Ishikawa (cell line): ENCODE measurements at regions not wholly inside any gene's neighbourhood (a gene's known extent, or its start where the extent isn't known, plus 50 kb on each side); places are given as distances from the start of the nearest gene placed in this dataset.

Source experiments
- EP300 ChIP-seq: IDR thresholded peaks from 2 replicates; pipeline ENCODE4 v1.6.1; 2012; ENCODE audit warnings: borderline replicate concordance
- NFIC ChIP-seq: IDR thresholded peaks from 2 replicates; pipeline ENCODE4 v1.6.1; 2012
- TAF1 ChIP-seq: IDR thresholded peaks from 2 replicates; pipeline ENCODE4 v1.6.1; 2012; ENCODE audit warnings: low read depth, mild to moderate bottlenecking
- TF ChIP-seq, protein P1 (sequence below): IDR thresholded peaks from 2 replicates; pipeline ENCODE4 v1.6.1; 2012; ENCODE audit warnings: low read depth, mild to moderate bottlenecking
- TF ChIP-seq, protein P2 (sequence below): IDR thresholded peaks from 2 replicates; pipeline ENCODE4 v1.6.1; 2012

GRCh38 chr18:37671530-37671929 is 105.9 kb upstream of the CELF4 start:
- TF ChIP-seq, protein P1, sequence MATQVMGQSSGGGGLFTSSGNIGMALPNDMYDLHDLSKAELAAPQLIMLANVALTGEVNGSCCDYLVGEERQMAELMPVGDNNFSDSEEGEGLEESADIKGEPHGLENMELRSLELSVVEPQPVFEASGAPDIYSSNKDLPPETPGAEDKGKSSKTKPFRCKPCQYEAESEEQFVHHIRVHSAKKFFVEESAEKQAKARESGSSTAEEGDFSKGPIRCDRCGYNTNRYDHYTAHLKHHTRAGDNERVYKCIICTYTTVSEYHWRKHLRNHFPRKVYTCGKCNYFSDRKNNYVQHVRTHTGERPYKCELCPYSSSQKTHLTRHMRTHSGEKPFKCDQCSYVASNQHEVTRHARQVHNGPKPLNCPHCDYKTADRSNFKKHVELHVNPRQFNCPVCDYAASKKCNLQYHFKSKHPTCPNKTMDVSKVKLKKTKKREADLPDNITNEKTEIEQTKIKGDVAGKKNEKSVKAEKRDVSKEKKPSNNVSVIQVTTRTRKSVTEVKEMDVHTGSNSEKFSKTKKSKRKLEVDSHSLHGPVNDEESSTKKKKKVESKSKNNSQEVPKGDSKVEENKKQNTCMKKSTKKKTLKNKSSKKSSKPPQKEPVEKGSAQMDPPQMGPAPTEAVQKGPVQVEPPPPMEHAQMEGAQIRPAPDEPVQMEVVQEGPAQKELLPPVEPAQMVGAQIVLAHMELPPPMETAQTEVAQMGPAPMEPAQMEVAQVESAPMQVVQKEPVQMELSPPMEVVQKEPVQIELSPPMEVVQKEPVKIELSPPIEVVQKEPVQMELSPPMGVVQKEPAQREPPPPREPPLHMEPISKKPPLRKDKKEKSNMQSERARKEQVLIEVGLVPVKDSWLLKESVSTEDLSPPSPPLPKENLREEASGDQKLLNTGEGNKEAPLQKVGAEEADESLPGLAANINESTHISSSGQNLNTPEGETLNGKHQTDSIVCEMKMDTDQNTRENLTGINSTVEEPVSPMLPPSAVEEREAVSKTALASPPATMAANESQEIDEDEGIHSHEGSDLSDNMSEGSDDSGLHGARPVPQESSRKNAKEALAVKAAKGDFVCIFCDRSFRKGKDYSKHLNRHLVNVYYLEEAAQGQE = no peak
- TF ChIP-seq, protein P2, sequence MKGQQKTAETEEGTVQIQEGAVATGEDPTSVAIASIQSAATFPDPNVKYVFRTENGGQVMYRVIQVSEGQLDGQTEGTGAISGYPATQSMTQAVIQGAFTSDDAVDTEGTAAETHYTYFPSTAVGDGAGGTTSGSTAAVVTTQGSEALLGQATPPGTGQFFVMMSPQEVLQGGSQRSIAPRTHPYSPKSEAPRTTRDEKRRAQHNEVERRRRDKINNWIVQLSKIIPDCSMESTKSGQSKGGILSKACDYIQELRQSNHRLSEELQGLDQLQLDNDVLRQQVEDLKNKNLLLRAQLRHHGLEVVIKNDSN = no peak
- TF ChIP-seq TAF1 = no peak
- no peak for TF ChIP-seq EP300
- TF ChIP-seq NFIC = no peak
